SK-N-SH treated with all-trans-retinoic acid at 6 μM for 48 hours (cell line): ENCODE measurements at regions not wholly inside any gene's neighbourhood (a gene's known extent, or its start where the extent isn't known, plus 50 kb on each side); places are given as distances from the start of the nearest gene placed in this dataset.

Experiments used
- ATAC-seq: fragments of 200-7000 bp; cut with Tn5 transposase; 3 replicates; pipeline ENCODE4 v1.9.1; 2020; ENCODE audit warnings: mild to moderate bottlenecking, moderate library complexity
- ARNTL ChIP-seq: fragments of 450-650 bp; formaldehyde crosslinking; IDR thresholded peaks from 2 replicates; pipeline ENCODE4 v1.5.0; 2020; ENCODE audit warnings: low read depth, mild to moderate bottlenecking, moderate library complexity, borderline replicate concordance
- BACH2 ChIP-seq: fragments of 250-450 bp; sonication (Bioruptor Pico); IDR thresholded peaks from 2 replicates; pipeline ENCODE4 v1.9.0; 2021; ENCODE audit warnings: mild to moderate bottlenecking, borderline replicate concordance
- CSDC2 ChIP-seq: fragments of 250-450 bp; sonication (Bioruptor Pico); IDR thresholded peaks from 2 replicates; pipeline ENCODE4 v1.5.0; 2020; ENCODE audit warnings: mild to moderate bottlenecking, moderate library complexity
- CSRNP3 ChIP-seq: fragments of 250-450 bp; sonication (Bioruptor Pico); IDR thresholded peaks from 2 replicates; pipeline ENCODE4 v1.5.1; 2021; ENCODE audit warnings: mild to moderate bottlenecking, moderate library complexity
- ESRRG ChIP-seq: fragments of 250-450 bp; sonication (Bioruptor Pico); IDR thresholded peaks from 2 replicates; pipeline ENCODE4 v1.6.1; 2021; ENCODE audit warnings: mild to moderate bottlenecking
- GLIS3 ChIP-seq: fragments of 250-450 bp; sonication (Bioruptor Pico); IDR thresholded peaks from 2 replicates; pipeline ENCODE4 v1.5.0; 2020; ENCODE audit warnings: mild to moderate bottlenecking, moderate library complexity
- ISL1 ChIP-seq: fragments of 250-450 bp; sonication (Bioruptor Pico); IDR thresholded peaks from 2 replicates; pipeline ENCODE4 v2.1.2; 2022; ENCODE audit warnings: mild to moderate bottlenecking, moderate library complexity
- OSR1 ChIP-seq: fragments of 250-450 bp; sonication (Bioruptor Pico); IDR thresholded peaks from 2 replicates; pipeline ENCODE4 v1.8.0; 2022; ENCODE audit warnings: moderate library complexity, mild to moderate bottlenecking, inconsistent platforms
- POU6F1 ChIP-seq: fragments of 250-450 bp; sonication (Bioruptor Pico); IDR thresholded peaks from 2 replicates; pipeline ENCODE4 v1.8.0; 2021; ENCODE audit warnings: low read depth, mild to moderate bottlenecking, moderate library complexity, borderline replicate concordance
- PPARA ChIP-seq: fragments of 250-450 bp; sonication (Bioruptor Pico); IDR thresholded peaks from 2 replicates; pipeline ENCODE4 v1.5.0; 2020; ENCODE audit warnings: mild to moderate bottlenecking, borderline replicate concordance
- RARB ChIP-seq: fragments of 250-450 bp; sonication (Bioruptor Pico); IDR thresholded peaks from 2 replicates; pipeline ENCODE4 v1.8.0; 2021; ENCODE audit warnings: mild to moderate bottlenecking, moderate library complexity
- SNAI2 ChIP-seq: fragments of 250-450 bp; sonication (Bioruptor Pico); IDR thresholded peaks from 2 replicates; pipeline ENCODE4 v1.5.0; 2020; ENCODE audit warnings: mild to moderate bottlenecking, moderate library complexity
- TCF4 ChIP-seq: fragments of 250-450 bp; sonication (Bioruptor Pico); IDR thresholded peaks from 2 replicates; pipeline ENCODE4 v1.8.0; 2021; ENCODE audit warnings: mild to moderate bottlenecking, moderate library complexity, borderline replicate concordance
- TOX ChIP-seq: fragments of 250-450 bp; sonication (Bioruptor Pico); IDR thresholded peaks from 2 replicates; pipeline ENCODE4 v1.8.0; 2021; ENCODE audit warnings: mild to moderate bottlenecking, moderate library complexity, borderline replicate concordance
- ZC3H10 ChIP-seq: fragments of 250-450 bp; sonication (Bioruptor Pico); IDR thresholded peaks from 2 replicates; pipeline ENCODE4 v1.5.1; 2021; ENCODE audit warnings: mild to moderate bottlenecking, moderate library complexity
- ZFP3 ChIP-seq: fragments of 250-450 bp; sonication (Bioruptor Pico); IDR thresholded peaks from 2 replicates; pipeline ENCODE4 v1.5.0; 2020; ENCODE audit warnings: mild to moderate bottlenecking, moderate library complexity
- ZNF565 ChIP-seq: fragments of 450-650 bp; formaldehyde crosslinking; conservative IDR thresholded peaks from 2 replicates; pipeline ENCODE4 v1.5.0; 2020; ENCODE audit warnings: low read depth, mild to moderate bottlenecking, moderate library complexity
- ZNF70 ChIP-seq: fragments of 450-650 bp; formaldehyde crosslinking; IDR thresholded peaks from 2 replicates; pipeline ENCODE4 v1.5.0; 2020; ENCODE audit warnings: mild to moderate bottlenecking, moderate library complexity
- TF ChIP-seq, protein P1 (sequence below): fragments of 250-450 bp; sonication (Bioruptor Pico); IDR thresholded peaks from 2 replicates; pipeline ENCODE4 v1.5.1; 2020; ENCODE audit warnings: low read depth, mild to moderate bottlenecking, moderate library complexity
- TF ChIP-seq, protein P2 (sequence below): fragments of 250-450 bp; sonication (Bioruptor Pico); IDR thresholded peaks from 2 replicates; pipeline ENCODE4 v1.5.0; 2020; ENCODE audit warnings: mild to moderate bottlenecking, moderate library complexity

- no peak for TF ChIP-seq ISL1
- no peak for TF ChIP-seq ZNF565 (CRISPR knock-in tag)
- TF ChIP-seq ZC3H10 (CRISPR knock-in tag): no peak
- TF ChIP-seq CSRNP3 (CRISPR knock-in tag): no peak
- no peak for TF ChIP-seq BACH2
- TF ChIP-seq OSR1 (CRISPR knock-in tag): no peak
- no peak for TF ChIP-seq ZNF70 (CRISPR knock-in tag)
- TF ChIP-seq CSDC2 (CRISPR knock-in tag): no peak
- no peak for TF ChIP-seq ESRRG (CRISPR knock-in tag)
- no peak for TF ChIP-seq TCF4
- TF ChIP-seq, all 23 proteins: peak for 0
Measured at GRCh38 chr6:10196090-10196489, 218.8 kb downstream of the TFAP2A start.

GRCh38 chr6:10194816-10195672 is 219.8 kb downstream of the TFAP2A start:
- no peak for ATAC-seq
- TF ChIP-seq, protein P1, sequence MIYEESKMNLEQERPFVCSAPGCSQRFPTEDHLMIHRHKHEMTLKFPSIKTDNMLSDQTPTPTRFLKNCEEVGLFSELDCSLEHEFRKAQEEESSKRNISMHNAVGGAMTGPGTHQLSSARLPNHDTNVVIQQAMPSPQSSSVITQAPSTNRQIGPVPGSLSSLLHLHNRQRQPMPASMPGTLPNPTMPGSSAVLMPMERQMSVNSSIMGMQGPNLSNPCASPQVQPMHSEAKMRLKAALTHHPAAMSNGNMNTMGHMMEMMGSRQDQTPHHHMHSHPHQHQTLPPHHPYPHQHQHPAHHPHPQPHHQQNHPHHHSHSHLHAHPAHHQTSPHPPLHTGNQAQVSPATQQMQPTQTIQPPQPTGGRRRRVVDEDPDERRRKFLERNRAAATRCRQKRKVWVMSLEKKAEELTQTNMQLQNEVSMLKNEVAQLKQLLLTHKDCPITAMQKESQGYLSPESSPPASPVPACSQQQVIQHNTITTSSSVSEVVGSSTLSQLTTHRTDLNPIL: no peak
- TF ChIP-seq ESRRG (CRISPR knock-in tag) (no peak), ZNF565 (CRISPR knock-in tag) (no peak), GLIS3 (CRISPR knock-in tag) (no peak)

More at GRCh38 chr6:10196090-10196489, 218.8 kb downstream of the TFAP2A start:
- ATAC-seq: no peak

DNA sequence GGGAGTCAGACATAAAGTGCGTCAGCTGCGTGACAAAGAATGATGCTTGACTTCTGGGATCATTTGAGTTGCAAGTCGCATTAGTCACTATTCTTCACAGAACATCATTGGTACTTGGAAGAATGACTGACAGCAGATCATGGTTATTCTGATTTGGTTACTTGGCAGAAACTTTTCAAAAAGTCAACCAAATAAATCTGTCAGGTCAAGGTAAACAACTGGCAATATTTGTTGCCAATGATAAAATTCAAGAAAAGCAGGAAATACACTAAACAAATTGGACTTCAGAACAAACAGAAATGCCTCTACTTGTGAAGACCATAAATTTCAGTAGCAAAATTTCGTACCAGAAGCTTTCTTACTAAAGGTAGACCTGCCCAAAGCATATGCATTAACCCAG is 221.6 kb downstream of the TFAP2A start:
- TF ChIP-seq RARB (CRISPR knock-in tag): no peak
- no peak for TF ChIP-seq ARNTL (CRISPR knock-in tag)
- no peak for TF ChIP-seq SNAI2 (CRISPR knock-in tag)
- TF ChIP-seq CSRNP3 (CRISPR knock-in tag): no peak
- TF ChIP-seq PPARA: no peak
- no peak for ATAC-seq

GRCh38 chr6:10190042-10190441 is 224.8 kb downstream of the TFAP2A start:
- no peak for TF ChIP-seq CSDC2 (CRISPR knock-in tag)
- ATAC-seq: no peak

- ATAC-seq: no peak
- TF ChIP-seq TOX (CRISPR knock-in tag) (no peak), ZC3H10 (CRISPR knock-in tag) (no peak), RARB (CRISPR knock-in tag) (no peak), SNAI2 (CRISPR knock-in tag) (no peak), ZFP3 (CRISPR knock-in tag) (no peak), TCF4 (no peak), CSRNP3 (CRISPR knock-in tag) (no peak), BACH2 (no peak), PPARA (no peak), POU6F1 (CRISPR knock-in tag) (no peak)
- TF ChIP-seq, protein P2, sequence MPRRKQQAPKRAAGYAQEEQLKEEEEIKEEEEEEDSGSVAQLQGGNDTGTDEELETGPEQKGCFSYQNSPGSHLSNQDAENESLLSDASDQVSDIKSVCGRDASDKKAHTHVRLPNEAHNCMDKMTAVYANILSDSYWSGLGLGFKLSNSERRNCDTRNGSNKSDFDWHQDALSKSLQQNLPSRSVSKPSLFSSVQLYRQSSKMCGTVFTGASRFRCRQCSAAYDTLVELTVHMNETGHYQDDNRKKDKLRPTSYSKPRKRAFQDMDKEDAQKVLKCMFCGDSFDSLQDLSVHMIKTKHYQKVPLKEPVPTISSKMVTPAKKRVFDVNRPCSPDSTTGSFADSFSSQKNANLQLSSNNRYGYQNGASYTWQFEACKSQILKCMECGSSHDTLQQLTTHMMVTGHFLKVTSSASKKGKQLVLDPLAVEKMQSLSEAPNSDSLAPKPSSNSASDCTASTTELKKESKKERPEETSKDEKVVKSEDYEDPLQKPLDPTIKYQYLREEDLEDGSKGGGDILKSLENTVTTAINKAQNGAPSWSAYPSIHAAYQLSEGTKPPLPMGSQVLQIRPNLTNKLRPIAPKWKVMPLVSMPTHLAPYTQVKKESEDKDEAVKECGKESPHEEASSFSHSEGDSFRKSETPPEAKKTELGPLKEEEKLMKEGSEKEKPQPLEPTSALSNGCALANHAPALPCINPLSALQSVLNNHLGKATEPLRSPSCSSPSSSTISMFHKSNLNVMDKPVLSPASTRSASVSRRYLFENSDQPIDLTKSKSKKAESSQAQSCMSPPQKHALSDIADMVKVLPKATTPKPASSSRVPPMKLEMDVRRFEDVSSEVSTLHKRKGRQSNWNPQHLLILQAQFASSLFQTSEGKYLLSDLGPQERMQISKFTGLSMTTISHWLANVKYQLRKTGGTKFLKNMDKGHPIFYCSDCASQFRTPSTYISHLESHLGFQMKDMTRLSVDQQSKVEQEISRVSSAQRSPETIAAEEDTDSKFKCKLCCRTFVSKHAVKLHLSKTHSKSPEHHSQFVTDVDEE (CRISPR knock-in tag): no peak
Measured at GRCh38 chr6:10184371-10185227, 230.3 kb downstream of the TFAP2A start.
